PC-3 (cell line): ENCODE measurements at regions not wholly inside any gene's neighbourhood (a gene's known extent, or its start where the extent isn't known, plus 50 kb on each side); places are given as distances from the start of the nearest gene placed in this dataset.

Source experiments
- ATAC-seq: fragments of 200-7000 bp; cut with Tn5 transposase; 2 replicates; pipeline ENCODE4 v1.9.1; 2020; ENCODE audit warnings: mild to moderate bottlenecking, moderate library complexity
- BruUV-seq: library from RNA; stranded (reverse); fragments of 400-500 nt; replicated peaks from 2 replicates; lab custom pipeline; 2021; lab: Mats Ljungman, UMichigan
- CTCF ChIA-PET: fragments of 300-600 bp; sonication (Branson Sonifier 250); formaldehyde crosslinking; loops from one replicate; lab custom pipeline; 2022; ENCODE audit warnings: antibody characterized with exemption; lab: Charles Lee
- POLR2A ChIA-PET: fragments of 300-600 bp; sonication (Branson Sonifier 250); formaldehyde crosslinking; loops from one replicate; lab custom pipeline; 2022; ENCODE audit warnings: antibody characterized with exemption; ENCODE audit not compliant: unreplicated experiment; lab: Charles Lee
- DNase-seq: peaks from one replicate; pipeline ENCODE4 v3.0.0-alpha.2; 2015
- H2AFZ ChIP-seq: fragments of 300-600 bp; sonication (generic); 2 replicates; pipeline ENCODE4 v1.6.0; 2016; ENCODE audit warnings: antibody characterized with exemption, low read length
- H3F3A ChIP-seq: fragments of 300-600 bp; sonication (generic); one replicate; pipeline ENCODE4 v1.6.0; 2017; ENCODE audit warnings: antibody characterized with exemption, low read length, control low read depth, mild to moderate bottlenecking; ENCODE audit not compliant: unreplicated experiment
- H3K27ac ChIP-seq: fragments of 300-600 bp; sonication (generic); 2 replicates; pipeline ENCODE4 v1.5.1; 2016; ENCODE audit warnings: mild to moderate bottlenecking, low read length
- H3K27me3 ChIP-seq: fragments of 300-600 bp; sonication (generic); 2 replicates; pipeline ENCODE4 v1.6.1; 2016; ENCODE audit warnings: low read length, mixed read lengths
- H3K36me3 ChIP-seq: fragments of 300-600 bp; sonication (generic); 2 replicates; pipeline ENCODE4 v1.6.1; 2016; ENCODE audit warnings: low read depth, mixed run types, low read length, mixed read lengths
- H3K4me1 ChIP-seq: fragments of 300-600 bp; sonication (generic); 2 replicates; pipeline ENCODE4 v1.5.1; 2016; ENCODE audit warnings: low read length; ENCODE audit not compliant: insufficient read depth
- H3K4me2 ChIP-seq: fragments of 300-600 bp; sonication (generic); 2 replicates; pipeline ENCODE4 v1.6.0; 2016; ENCODE audit warnings: low read length
- H3K4me3 ChIP-seq: fragments of 300-600 bp; sonication (generic); 2 replicates; pipeline ENCODE4 v1.5.1; 2016; ENCODE audit warnings: mild to moderate bottlenecking, low read length, mixed read lengths
- H3K79me2 ChIP-seq: fragments of 300-600 bp; sonication (generic); 2 replicates; pipeline ENCODE4 v1.6.1; 2017; ENCODE audit warnings: low read length, mixed read lengths
- H3K9ac ChIP-seq: fragments of 300-600 bp; sonication (generic); 2 replicates; pipeline ENCODE4 v1.6.0; 2016; ENCODE audit warnings: mild to moderate bottlenecking, low read length
- H3K9me2 ChIP-seq: fragments of 300-600 bp; sonication (generic); replicated peaks from 2 replicates; pipeline ENCODE4 v1.6.1; 2016; ENCODE audit warnings: mixed run types, low read length, mixed read lengths
- H3K9me3 ChIP-seq: fragments of 300-600 bp; sonication (generic); 2 replicates; pipeline ENCODE4 v1.6.1; 2016; ENCODE audit warnings: low read length, mixed read lengths
- H4K20me1 ChIP-seq: fragments of 300-600 bp; sonication (generic); 2 replicates; pipeline ENCODE4 v1.6.1; 2016; ENCODE audit warnings: low read length, mixed read lengths
- CTCF ChIP-seq: fragments of 300-600 bp; sonication (generic); conservative IDR thresholded peaks from 2 replicates; pipeline ENCODE4 v1.5.1; 2017; ENCODE audit warnings: antibody characterized with exemption, low read depth, mild to moderate bottlenecking, low read length
- EZH2 ChIP-seq: fragments of 300-600 bp; sonication (generic); IDR thresholded peaks from one replicate; pipeline ENCODE4 v1.6.1; 2017; ENCODE audit warnings: antibody characterized with exemption, mild to moderate bottlenecking, low read length; ENCODE audit not compliant: unreplicated experiment
- EZH2phosphoT487 ChIP-seq: fragments of 300-600 bp; sonication (generic); IDR thresholded peaks from 2 replicates; pipeline ENCODE4 v1.6.1; 2018; ENCODE audit warnings: mild to moderate bottlenecking, antibody characterized with exemption, low read length, borderline replicate concordance
- intact Hi-C: fragments of 100-400 bp; cut with micrococcal nuclease; formaldehyde crosslinking; loops from 2 replicates; pipeline ENCODE4 v1.9.0; 2023

GRCh38 chr4:127001933-127002332 lies 630.8 kb upstream of the INTU start:
- no peaks in the 10 kb centered on the region for H4K20me1 ChIP-seq
- H3K36me3 ChIP-seq = no peaks in the 10 kb centered on the region
- H3F3A ChIP-seq = no peaks in the 10 kb centered on the region
- H3K9ac ChIP-seq = no peak overlapping the region
- H3K4me3 ChIP-seq = no peak overlapping the region
- intact Hi-C loops = no loop called here
- ATAC-seq = no peak
- H2AFZ ChIP-seq = no peak overlapping the region
- H3K79me2 ChIP-seq = no peaks in the 10 kb centered on the region
- DNase-seq = no peak
- CTCF ChIA-PET = no interaction called here
- TF ChIP-seq EZH2phosphoT487 = no peak
- TF ChIP-seq EZH2 = no peak
- TF ChIP-seq CTCF = no peak
- no peaks in the 10 kb centered on the region for H3K27me3 ChIP-seq
- H3K4me2 ChIP-seq = no peak overlapping the region
- POLR2A ChIA-PET = no interaction called here
- H3K9me3 ChIP-seq = no peaks in the 10 kb centered on the region
- H3K27ac ChIP-seq = no peak overlapping the region
- no peaks in the 10 kb centered on the region for H3K4me1 ChIP-seq
- BruUV-seq = no TSS peak
- H3K9me2 ChIP-seq = no peaks in the 10 kb centered on the region

GRCh38 chr4:127006446-127006877 lies 626.3 kb upstream of the INTU start:
- ATAC-seq (no peak), DNase-seq (no peak)
- Histone ChIP-seq H3F3A (no peaks in the 10 kb centered on the region), H3K4me1 (no peaks in the 10 kb centered on the region), H3K9ac (no peak overlapping the region), H2AFZ (no peak overlapping the region), H3K36me3 (no peaks in the 10 kb centered on the region), H3K27me3 (no peaks in the 10 kb centered on the region), H4K20me1 (no peaks in the 10 kb centered on the region), H3K4me2 (no peak overlapping the region), H3K9me3 (no peaks in the 10 kb centered on the region), H3K79me2 (no peaks in the 10 kb centered on the region), H3K4me3 (no peak overlapping the region), H3K27ac (no peak overlapping the region), H3K9me2 (no peaks in the 10 kb centered on the region)
- POLR2A ChIA-PET = no interaction called here
- intact Hi-C loops = no loop called here
- TF ChIP-seq CTCF (no peak), EZH2 (no peak), EZH2phosphoT487 (no peak)
- CTCF ChIA-PET = no interaction called here
- BruUV-seq = no TSS peak

GRCh38 chr4:127007305-127007704 lies 625.5 kb upstream of the INTU start:
- Histone ChIP-seq H3K27me3 (no peaks in the 10 kb centered on the region), H3F3A (no peaks in the 10 kb centered on the region), H3K9me2 (no peaks in the 10 kb centered on the region), H3K36me3 (no peaks in the 10 kb centered on the region), H3K9me3 (no peaks in the 10 kb centered on the region), H3K4me1 (no peaks in the 10 kb centered on the region), H3K4me2 (no peak overlapping the region), H2AFZ (no peak overlapping the region), H3K27ac (no peak overlapping the region), H4K20me1 (no peaks in the 10 kb centered on the region), H3K4me3 (no peak overlapping the region), H3K79me2 (no peaks in the 10 kb centered on the region), H3K9ac (no peak overlapping the region)
- BruUV-seq = no TSS peak
- TF ChIP-seq EZH2phosphoT487 = no peak
- TF ChIP-seq CTCF = no peak
- TF ChIP-seq EZH2 = no peak
- ChIA-PET POLR2A (no interaction called here), CTCF (no interaction called here)
- ATAC-seq = no peak
- intact Hi-C loops = no loop called here
- no peak for DNase-seq
